Uterus (tissue), 3 donors: ENCODE measurements at regions not wholly inside any gene's neighbourhood (a gene's known extent, or its start where the extent isn't known, plus 50 kb on each side); places are given as distances from the start of the nearest gene placed in this dataset.

Experiments
- DNase-seq, 2 donors: peaks; one replicate each; pipeline ENCODE4 v3.0.0-alpha.2; 2019 to 2020
- H3K27ac ChIP-seq, 2 donors: fragments of 200-600 bp; sonication (generic); 1 replicate in 1 of 2; 2 replicates in 1 of 2; pipeline ENCODE4 v1.5.1; 2016 to 2018
- H3K27me3 ChIP-seq, 2 donors: fragments of 200-600 bp; sonication (generic); one replicate each; pipeline ENCODE4 v1.5.1; 2018 to 2019; ENCODE audit warnings: control low read depth in 1 of 2
- H3K36me3 ChIP-seq, 2 donors: fragments of 200-600 bp; sonication (generic); one replicate each; pipeline ENCODE4 v1.5.1; 2019; ENCODE audit warnings: control low read depth in 1 of 2
- H3K4me1 ChIP-seq, 2 donors: fragments of 200-600 bp; sonication (generic); one replicate each; pipeline ENCODE4 v1.5.1; 2018 to 2019; ENCODE audit warnings: control low read depth in 1 of 2
- H3K4me3 ChIP-seq, 2 donors: fragments of 200-600 bp; sonication (generic); 1 replicate in 1 of 2; 2 replicates in 1 of 2; pipeline ENCODE4 v1.5.1; 2018 to 2019; ENCODE audit warnings: mild to moderate bottlenecking in 1 of 2
- H3K9me3 ChIP-seq, 2 donors: fragments of 200-600 bp; sonication (generic); one replicate each; pipeline ENCODE4 v1.5.1; 2019; ENCODE audit warnings: control low read depth in 1 of 2
- CTCF ChIP-seq, 4 experiments: fragments of 200-600 bp in 2 of 4; fragments of 450-650 bp in 2 of 4; sonication (generic) in 2 of 4; IDR thresholded peaks; one replicate each; pipeline ENCODE4 v1.5.1; 2016 to 2019; ENCODE audit warnings: antibody characterized with exemption in 4 of 4, mild to moderate bottlenecking in 2 of 4, moderate library complexity in 1 of 4
- POLR2A ChIP-seq, 2 donors: fragments of 450-650 bp; IDR thresholded peaks; one replicate each; pipeline ENCODE4 v1.6.1; 2016; ENCODE audit warnings: antibody characterized with exemption in 2 of 2, mild to moderate bottlenecking in 1 of 2, moderate library complexity in 1 of 2
- intact Hi-C: fragments of 100-400 bp; cut with DNase I; formaldehyde crosslinking; loops from one replicate; pipeline ENCODE4 v1.15.1; 2023; ENCODE audit warnings: low total_unique reads
- donor health status: DM: yes; HTN: yes; CAD: no.

DNA sequence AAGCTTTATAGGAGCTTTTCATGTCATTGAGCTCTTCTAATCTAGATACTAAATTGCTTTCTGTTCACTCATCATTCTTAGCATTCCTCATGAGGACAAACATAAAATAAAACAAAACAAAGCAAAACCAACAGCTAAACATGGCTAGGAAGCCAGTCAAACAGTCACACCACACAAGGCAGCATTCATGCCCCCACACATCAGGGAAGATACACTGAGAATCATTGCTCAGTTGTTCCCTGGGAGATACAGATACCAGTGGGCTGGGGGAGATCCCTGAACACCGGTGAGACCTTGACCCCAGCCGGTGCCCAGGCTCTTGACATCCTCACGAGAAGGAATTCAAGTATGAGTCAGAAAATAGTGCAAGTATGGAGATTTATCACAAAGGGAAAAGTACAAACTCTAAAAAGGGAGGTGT is 177.9 kb upstream of the ARL4C start:
- TF ChIP-seq CTCF (IDR thresholded peaks at IDR 0.05) = no peak
- no peak for TF ChIP-seq POLR2A (IDR thresholded peaks at IDR 0.05)
- H3K27ac ChIP-seq = no peak overlapping the region
- H3K27me3 ChIP-seq = no peaks in the 10 kb centered on the region
- no peaks in the 10 kb centered on the region for H3K4me1 ChIP-seq
- H3K36me3 ChIP-seq = no peaks in the 10 kb centered on the region
- DNase-seq = no peak
- H3K4me3 ChIP-seq = no peak overlapping the region
- intact Hi-C loops = no loop called here
- no peaks in the 10 kb centered on the region for H3K9me3 ChIP-seq

DNA sequence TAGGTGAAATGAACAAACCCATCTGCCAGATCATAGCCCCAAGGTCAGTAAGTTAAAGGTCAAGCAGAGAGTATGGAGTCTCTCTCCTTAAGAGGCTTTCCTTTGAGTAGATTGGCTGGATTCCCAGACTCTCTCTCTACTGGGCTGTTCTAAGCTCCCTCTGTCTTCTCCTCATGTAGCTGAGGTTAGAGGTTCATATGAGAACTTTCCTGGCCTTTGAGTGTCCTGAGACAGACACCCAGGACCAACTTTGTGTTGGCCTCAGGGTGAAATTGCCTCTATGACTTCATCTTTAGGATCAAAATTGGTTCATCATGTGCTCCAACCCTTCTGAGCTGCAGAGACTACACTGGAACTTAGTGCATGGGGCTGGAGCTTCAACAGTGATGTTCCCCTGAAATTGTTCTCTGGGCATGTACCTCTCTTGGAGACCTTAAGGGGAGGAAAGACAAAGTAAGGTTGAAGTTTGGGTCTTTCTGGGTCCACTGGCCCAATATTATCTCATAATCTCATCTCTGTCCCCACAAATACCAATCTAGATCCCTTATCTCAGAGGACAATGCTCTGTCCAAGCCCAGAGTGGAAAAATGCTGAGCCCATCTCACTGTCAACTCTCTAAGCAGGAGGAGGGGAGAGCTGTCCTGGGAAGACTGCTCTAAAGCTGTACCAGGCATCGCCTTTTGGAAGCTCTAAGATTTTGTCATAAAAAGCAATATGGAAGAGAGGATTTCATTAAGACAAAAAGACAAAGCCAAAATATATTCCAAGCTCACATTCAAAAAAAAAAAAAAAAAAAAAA is 177.3 kb upstream of the ARL4C start:
- no peak overlapping the region for H3K4me3 ChIP-seq
- TF ChIP-seq CTCF (IDR thresholded peaks at IDR 0.05) = no peak
- no peak for TF ChIP-seq POLR2A (IDR thresholded peaks at IDR 0.05)
- no peak for DNase-seq
- H3K9me3 ChIP-seq = no peaks in the 10 kb centered on the region
- no peaks in the 10 kb centered on the region for H3K36me3 ChIP-seq
- intact Hi-C loops = no loop called here
- no peak overlapping the region for H3K27ac ChIP-seq
- H3K4me1 ChIP-seq = no peaks in the 10 kb centered on the region
- H3K27me3 ChIP-seq = no peaks in the 10 kb centered on the region

DNA sequence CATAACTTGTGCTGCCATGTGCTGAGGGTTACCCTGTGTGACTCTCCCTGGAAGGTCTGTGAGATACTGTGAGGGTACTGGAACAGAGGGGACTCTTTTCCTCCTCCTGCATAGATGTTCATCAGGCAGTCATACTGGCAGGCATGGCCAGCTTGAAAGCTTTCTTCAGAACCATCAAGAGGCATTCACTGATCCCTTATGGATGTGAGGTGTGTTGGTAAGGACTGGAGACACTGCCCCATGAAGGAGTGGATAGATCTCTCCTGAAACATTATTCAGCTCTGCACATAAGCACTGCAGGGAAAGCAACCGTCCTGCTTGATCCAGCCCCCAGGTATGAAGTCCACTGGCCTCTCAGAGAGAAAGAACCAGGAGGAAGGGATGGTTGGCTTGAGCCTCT is 176.6 kb upstream of the ARL4C start:
- DNase-seq = no peak
- intact Hi-C loops = no loop called here
- Histone ChIP-seq H3K4me1 (no peaks in the 10 kb centered on the region), H3K27ac (no peak overlapping the region), H3K9me3 (no peaks in the 10 kb centered on the region), H3K36me3 (no peaks in the 10 kb centered on the region), H3K27me3 (no peaks in the 10 kb centered on the region), H3K4me3 (no peak overlapping the region)
- no peak for TF ChIP-seq CTCF (IDR thresholded peaks at IDR 0.05)
- no peak for TF ChIP-seq POLR2A (IDR thresholded peaks at IDR 0.05)

- intact Hi-C loops = no loop called here
- DNase-seq = no peak
- Histone ChIP-seq H3K4me3 (no peak overlapping the region), H3K4me1 (no peaks in the 10 kb centered on the region), H3K36me3 (no peaks in the 10 kb centered on the region), H3K9me3 (no peaks in the 10 kb centered on the region), H3K27me3 (no peaks in the 10 kb centered on the region), H3K27ac (no peak overlapping the region)
- no peak for TF ChIP-seq POLR2A (IDR thresholded peaks at IDR 0.05)
- no peak for TF ChIP-seq CTCF (IDR thresholded peaks at IDR 0.05)
Measured at GRCh38 chr2:234672498-234673150, 175.7 kb upstream of the ARL4C start.

DNA sequence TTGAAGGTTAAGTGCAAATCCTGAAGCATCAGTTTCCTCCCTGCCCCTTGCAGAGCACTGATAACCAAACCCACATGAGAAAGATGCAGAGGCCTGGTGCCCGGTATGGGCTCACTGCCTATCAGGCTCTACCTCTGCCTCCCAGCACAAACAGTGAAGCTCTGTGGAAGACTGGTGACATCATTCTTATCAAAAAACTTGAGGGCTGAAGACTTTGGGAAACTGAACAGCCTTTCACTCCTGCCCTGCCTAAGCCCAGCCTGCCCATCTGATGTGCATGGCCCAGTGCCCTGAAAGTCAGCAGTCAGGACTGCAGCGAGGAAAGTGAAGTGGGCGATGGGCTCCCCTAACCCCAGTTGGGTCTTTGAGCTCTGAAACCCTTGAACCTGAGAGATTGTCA is 174.8 kb upstream of the ARL4C start:
- Histone ChIP-seq H3K27me3 (no peaks in the 10 kb centered on the region), H3K4me3 (no peak overlapping the region), H3K4me1 (no peaks in the 10 kb centered on the region), H3K36me3 (no peaks in the 10 kb centered on the region), H3K9me3 (no peaks in the 10 kb centered on the region), H3K27ac (no peak overlapping the region)
- intact Hi-C loops = no loop called here
- TF ChIP-seq POLR2A (IDR thresholded peaks at IDR 0.05) (no peak), CTCF (IDR thresholded peaks at IDR 0.05) (no peak)
- no peak for DNase-seq
